NCI-H2029 (cell line): ENCODE measurements at regions not wholly inside any gene's neighbourhood (a gene's known extent, or its start where the extent isn't known, plus 50 kb on each side); places are given as distances from the start of the nearest gene placed in this dataset.

Experiments
- DNase-seq: peaks from one replicate; lab custom pipeline; 2025; lab: John Stamatoyannopoulos, UW

DNA sequence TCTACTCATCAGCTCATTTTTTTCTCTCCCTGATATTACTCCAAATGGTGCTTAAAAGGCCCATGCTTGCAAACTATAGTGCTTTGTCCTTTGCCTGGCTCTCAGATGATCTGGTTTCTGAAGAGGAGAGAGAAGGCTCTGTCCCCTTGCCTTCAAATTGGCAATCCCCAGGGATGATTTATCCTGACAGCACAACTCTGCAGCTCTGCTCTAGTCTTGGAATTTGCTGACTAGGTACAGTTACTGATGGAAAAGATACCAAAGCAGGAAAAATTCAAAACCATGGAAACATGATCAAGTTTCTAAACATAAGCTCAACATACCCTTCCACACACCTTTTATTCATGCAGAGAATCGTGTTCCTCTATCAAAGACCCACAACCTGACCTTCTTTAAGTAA is 106.7 kb upstream of the CADPS start:
- DNase-seq: no peak

DNA sequence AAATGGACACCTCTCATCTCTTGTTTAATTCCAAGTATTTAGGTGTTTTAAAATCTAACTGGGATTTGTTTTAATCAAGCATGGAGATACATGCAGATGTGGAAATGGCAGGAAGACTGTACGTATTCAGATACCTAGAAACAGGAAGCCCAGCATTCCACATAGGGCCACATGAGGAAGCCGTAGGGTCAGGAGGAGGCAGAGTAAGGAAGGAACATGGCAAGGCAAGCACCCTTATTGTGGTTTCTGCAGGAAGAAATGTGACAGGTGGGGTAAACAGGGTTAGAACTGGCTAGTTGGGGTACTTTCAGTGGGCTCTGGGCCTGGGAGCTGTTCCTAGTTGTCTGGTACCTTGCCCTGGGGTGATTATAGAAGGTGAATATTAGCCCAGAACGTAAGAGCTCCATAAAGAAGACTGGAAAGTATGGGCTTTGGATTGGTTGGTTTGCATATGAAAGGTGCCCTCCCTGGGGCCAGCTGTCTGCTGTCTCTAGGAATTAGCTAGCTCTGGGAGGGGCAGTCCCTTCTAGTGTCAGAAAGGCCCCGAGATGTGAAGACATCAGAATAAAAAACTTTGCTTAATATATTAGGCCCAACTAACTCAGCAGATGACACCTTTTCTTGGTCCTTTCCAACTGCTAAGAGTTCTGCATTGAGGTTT is 107.7 kb upstream of the CADPS start:
- DNase-seq: no peak

DNA sequence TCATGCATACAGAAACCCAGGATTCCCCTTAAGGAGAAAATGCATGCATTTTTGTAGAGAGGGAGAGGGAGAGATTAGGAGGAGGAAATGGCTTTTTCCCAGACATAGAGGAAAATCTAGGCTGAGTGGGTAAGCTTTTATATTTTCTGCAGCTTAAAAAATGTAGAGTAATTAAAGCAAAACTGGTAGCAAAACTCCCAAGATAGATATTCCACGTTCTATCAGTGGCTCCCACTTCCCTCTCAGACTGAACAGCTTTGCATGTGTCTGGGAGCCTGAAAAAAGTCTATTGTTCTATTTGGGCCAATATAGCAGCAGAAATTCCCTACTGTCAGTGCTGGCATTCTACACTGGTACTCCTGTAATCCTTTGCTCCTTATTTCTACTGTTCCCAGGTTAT is 110.8 kb upstream of the CADPS start:
- no peak for DNase-seq

- DNase-seq: no peak
Observed at GRCh38 chr3:62987721-62988120, 112.5 kb upstream of the CADPS start.

DNA sequence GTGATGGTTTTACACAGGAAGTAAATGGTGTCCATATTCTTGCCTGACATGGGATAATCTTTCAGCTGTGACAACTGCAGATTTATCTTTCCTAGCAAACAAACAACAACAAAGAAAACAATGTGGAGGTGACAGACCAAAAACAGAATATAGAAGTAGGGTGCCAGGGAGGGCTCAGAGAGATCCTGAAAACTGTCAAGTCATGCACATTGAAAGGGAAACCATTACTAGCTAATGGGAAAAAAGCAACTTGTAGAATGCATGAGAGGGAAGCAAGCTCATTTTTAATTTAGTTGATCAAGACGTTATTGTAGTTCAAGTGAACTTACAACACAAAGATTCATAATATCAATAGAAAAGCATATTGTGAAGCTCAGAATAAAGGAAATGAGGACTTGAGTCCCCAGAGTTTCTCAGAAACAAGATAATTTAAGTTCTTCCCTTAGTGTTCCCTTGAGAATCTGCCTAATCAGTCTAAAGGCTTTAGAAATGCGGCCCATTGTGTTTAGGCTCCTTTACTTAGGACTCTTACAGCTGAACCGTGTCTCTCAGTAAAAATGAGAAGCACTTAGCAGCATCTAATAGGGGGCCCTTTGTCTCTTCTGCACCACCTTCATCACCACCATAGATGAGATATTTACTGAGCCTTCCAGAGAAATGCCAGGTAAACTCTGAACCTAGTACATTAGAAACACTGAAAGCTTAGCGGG is 115.6 kb upstream of the CADPS start:
- DNase-seq: no peak

- DNase-seq: no peak
Observed at GRCh38 chr3:62992520-62992919, 117.3 kb upstream of the CADPS start.

DNA sequence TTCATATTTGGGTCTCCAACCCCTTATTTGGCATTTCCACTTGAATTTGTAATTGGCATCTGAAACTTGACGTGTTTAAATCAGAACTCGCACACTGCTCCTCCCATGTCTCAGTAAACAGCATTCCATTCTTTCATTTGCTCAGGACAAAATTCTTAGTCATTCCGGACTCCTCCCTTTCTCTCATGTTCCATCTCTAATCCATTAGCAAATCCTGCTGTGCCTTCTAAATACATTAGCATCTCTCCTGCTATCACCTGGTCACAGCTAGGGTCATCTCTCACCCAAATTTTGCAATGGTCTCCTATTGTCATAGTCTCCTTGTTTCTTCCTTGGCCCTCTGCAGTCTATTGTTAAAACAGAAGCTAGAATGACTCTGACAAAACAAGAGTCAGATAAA is 119.9 kb upstream of the CADPS start:
- DNase-seq: no peak

DNA sequence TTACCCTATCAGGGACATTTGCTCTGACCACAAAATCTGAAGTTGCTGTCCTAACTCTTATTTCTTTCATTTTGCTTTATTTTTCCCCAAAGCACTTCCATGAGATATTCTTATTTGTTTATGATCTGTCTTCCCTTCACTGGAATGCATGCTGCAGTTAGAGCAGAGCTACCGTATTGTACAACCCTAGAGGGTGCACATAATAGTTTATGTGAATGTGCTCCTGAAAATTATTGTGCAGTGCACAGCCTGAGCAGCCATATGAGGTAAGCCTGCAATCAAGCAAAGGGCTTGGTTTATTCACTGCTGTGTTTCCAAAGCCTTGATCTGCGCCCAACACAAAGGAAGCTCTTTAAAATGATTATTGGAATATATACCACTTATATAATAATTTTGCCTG is 120.3 kb upstream of the CADPS start:
- no peak for DNase-seq

DNA sequence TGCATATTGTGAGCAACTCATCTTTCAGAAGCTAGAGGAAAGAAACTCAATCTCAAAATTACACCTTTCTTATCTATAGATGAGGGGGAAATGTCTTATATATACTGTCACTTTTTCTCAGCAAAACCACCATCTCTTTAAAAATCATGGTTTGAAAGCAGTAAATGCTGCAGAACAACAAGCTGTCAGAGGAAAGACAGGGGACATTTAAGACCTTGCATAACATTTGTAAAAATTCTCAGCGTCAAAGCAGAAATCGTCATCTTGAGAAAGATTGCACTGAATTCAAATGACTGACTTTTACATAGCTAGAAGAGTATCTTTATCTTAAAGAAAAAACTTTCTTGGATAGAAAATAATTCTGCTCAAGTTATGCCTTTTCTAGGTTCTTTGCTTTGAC is 122.2 kb upstream of the CADPS start:
- DNase-seq: no peak

GRCh38 chr3:62999158-62999557 is 123.9 kb upstream of the CADPS start:
- no peak for DNase-seq

DNA sequence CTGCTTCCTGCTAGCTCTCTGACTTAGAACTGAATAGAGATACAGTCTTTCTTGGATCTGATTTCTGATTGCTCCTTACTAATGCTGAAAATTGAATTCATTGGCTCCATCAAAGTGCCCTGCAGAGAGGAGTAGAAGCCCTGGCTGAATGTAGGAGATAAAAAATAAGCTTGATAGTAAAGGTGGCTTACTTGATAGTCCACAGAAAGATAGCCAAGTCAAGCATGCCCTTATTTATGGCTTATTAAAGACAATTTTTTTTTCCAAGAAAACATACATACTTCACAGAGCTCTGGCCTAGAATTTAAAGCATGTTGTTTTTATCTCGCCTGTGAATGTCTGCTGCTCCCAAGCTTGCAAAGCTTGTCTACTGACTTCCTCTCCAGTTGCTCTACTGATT is 124.6 kb upstream of the CADPS start:
- DNase-seq: no peak

DNA sequence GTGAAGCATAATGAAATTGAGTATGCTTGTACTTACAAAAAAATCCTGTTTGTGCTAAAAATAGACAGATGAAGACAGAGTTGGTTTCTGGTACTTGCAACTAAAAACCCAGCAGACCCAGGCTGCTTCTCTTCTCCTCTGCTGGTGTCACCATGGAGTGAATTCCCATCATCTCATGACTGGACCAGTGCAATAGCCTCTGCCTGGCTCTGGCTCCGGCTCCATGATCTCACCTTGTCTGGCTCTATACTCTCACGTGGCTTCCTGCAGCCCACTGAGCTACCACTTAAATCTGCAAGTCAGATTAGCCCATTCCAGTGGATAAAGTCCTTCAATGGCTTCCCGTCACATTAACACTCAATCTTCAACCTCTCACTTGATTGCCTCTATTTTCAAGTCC is 129.2 kb upstream of the CADPS start:
- DNase-seq: no peak

- no peak for DNase-seq
Observed at GRCh38 chr3:63015614-63016309, 140.5 kb upstream of the CADPS start.

- no peak for DNase-seq
Observed at GRCh38 chr3:63022114-63022513, 146.9 kb upstream of the CADPS start.

GRCh38 chr3:63026722-63027121 is 151.5 kb upstream of the CADPS start:
- DNase-seq: no peak

- no peak for DNase-seq
Observed at GRCh38 chr3:63029326-63029725, 154.1 kb upstream of the CADPS start.

- DNase-seq: no peak
Observed at GRCh38 chr3:63029921-63030320, 154.7 kb upstream of the CADPS start.

- DNase-seq: no peak
Observed at GRCh38 chr3:63030666-63031065, 155.4 kb upstream of the CADPS start.

DNA sequence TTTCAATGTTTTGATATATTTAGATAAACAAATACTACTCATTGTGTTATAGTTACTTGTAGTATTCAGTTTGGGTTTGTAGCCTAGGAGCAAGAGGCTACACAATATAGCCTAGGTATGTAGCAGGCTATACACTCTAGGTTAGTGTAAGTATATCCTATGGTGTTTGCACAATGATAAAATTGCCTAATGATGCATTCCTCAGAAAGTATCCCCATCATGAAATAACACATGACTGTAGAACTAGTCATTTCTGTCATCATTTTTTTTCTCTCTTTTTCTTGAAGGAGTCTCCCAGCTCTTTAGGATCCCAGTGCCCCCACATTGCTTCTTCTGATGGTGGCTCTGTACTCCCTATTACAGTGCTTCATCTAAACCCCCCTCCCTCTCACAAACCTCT is 157.7 kb upstream of the CADPS start:
- no peak for DNase-seq

DNA sequence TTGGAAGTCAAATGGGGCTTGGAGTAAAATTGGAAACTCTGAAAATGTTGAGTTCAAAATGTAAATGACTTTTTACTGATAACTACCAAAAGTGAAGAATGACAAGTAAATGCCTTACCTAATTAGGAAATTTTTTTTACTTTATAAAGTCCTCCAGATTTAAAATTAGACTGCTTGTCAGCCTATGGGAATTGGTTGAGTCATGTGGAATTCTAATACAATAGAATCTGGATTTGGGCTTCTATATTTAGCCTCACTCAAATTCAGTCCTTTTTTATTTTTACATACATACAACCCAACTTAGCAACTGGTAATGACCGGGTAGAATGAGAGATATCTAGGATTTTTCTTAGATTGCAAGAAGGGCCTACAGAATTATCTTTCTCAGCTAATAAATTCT is 158.9 kb upstream of the CADPS start:
- DNase-seq: no peak

DNA sequence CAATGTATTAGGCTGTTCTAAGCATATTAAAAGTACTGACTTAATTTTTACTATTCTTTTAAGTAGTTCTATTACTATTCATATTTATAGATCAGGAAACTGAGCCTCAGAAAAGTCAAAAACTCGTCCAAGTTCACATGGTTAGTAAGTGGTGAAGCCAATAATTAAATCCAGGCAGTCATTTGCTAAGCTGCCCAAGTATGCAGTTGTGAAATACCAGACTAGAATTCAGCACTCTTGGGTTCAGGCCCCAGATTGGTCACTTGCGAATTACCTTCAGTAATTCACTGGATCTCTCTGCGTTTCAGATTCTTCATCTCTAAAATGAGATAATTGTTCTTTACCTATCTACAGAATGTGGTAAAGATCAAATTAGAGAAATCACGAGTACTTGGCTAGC is 161.9 kb upstream of the CADPS start:
- DNase-seq: no peak

DNA sequence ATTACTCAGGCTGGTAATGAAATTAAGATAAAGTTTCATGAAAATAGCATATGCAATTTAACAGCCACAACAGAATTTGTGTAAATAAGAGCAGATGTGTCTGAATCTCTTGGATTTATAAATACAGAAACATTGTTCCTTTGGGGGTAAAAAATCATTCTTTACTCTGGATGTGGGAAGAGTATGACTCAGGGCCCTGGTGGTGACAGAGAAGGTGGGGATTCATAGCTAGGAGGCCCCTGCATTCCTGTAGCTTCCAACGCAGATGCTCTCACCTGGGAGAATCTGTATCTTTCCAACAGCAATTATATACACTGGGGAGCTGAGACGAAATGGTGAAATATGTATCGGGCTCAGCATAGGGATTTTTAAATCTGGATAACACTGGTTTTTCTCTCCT is 167.6 kb upstream of the CADPS start:
- no peak for DNase-seq

GRCh38 chr3:63043631-63044030 is 168.4 kb upstream of the CADPS start:
- DNase-seq: peak; percentile 55
